IMR-90 (cell line): ENCODE measurements at regions not wholly inside any gene's neighbourhood (a gene's known extent, or its start where the extent isn't known, plus 50 kb on each side); places are given as distances from the start of the nearest gene placed in this dataset.

ENCODE experiments used
- ATAC-seq: fragments of 200-7000 bp; cut with Tn5 transposase; 2 replicates; pipeline ENCODE4 v1.9.1; 2020; ENCODE audit warnings: low read depth, mild to moderate bottlenecking, moderate library complexity
- BruUV-seq: library from RNA; stranded (reverse); fragments of 400-500 nt; replicated peaks from 2 replicates; lab custom pipeline; 2021; lab: Mats Ljungman, UMichigan
- CTCF ChIA-PET: fragments of 300-600 bp; formaldehyde crosslinking; extraction: SDS; loops from one replicate; lab custom pipeline; 2021; ENCODE audit warnings: antibody characterized with exemption; lab: Yijun Ruan, JAX
- POLR2A ChIA-PET: fragments of 300-600 bp; sonication (Branson Sonifier 250); formaldehyde crosslinking; loops from one replicate; lab custom pipeline; 2022; ENCODE audit warnings: antibody characterized with exemption; ENCODE audit not compliant: unreplicated experiment; lab: Charles Lee
- DNase-seq: peaks from one replicate; pipeline ENCODE4 v3.0.0; 2013
- H2AFZ ChIP-seq: replicated peaks from 2 replicates; pipeline ENCODE3; 2013; ENCODE audit warnings: low read length, mild to moderate bottlenecking; ENCODE audit not compliant: poor library complexity
- H2AK5ac ChIP-seq: 2 replicates; pipeline ENCODE4 v1.6.1; 2013; ENCODE audit warnings: low read depth, low read length, inconsistent platforms
- H2AK9ac ChIP-seq: replicated peaks from 2 replicates; pipeline ENCODE3; 2013; ENCODE audit warnings: mild to moderate bottlenecking, low read depth, low read length, moderate library complexity; ENCODE audit not compliant: poor library complexity
- H2BK120ac ChIP-seq: 2 replicates; pipeline ENCODE4 v1.6.1; 2013; ENCODE audit warnings: low read depth, low read length, inconsistent platforms
- H2BK15ac ChIP-seq: 3 replicates; pipeline ENCODE4 v1.6.1; 2013; ENCODE audit warnings: low read depth, low read length, inconsistent platforms
- H2BK20ac ChIP-seq: 2 replicates; pipeline ENCODE4 v1.6.1; 2013; ENCODE audit warnings: low read depth, mild to moderate bottlenecking, inconsistent platforms, low read length, moderate library complexity
- H2BK5ac ChIP-seq: 2 replicates; pipeline ENCODE4 v1.6.1; 2013; ENCODE audit warnings: mild to moderate bottlenecking, low read depth, low read length, inconsistent platforms; ENCODE audit not compliant: poor library complexity, severe bottlenecking
- H3K14ac ChIP-seq: replicated peaks from 2 replicates; pipeline ENCODE4 v1.6.1; 2013; ENCODE audit warnings: low read depth, low read length, inconsistent platforms
- H3K18ac ChIP-seq: 2 replicates; pipeline ENCODE4 v1.6.1; 2013; ENCODE audit warnings: low read depth, low read length, control low read depth
- H3K23ac ChIP-seq: 2 replicates; pipeline ENCODE4 v1.6.1; 2013; ENCODE audit warnings: low read depth, low read length, inconsistent platforms
- H3K27ac ChIP-seq: 2 replicates; pipeline ENCODE4 v1.5.1; 2013; ENCODE audit warnings: mild to moderate bottlenecking, control low read depth, low read length; ENCODE audit not compliant: insufficient read depth
- H3K27me3 ChIP-seq: 2 replicates; pipeline ENCODE4 v1.6.1; 2013; ENCODE audit warnings: low read length; ENCODE audit not compliant: control insufficient read depth, insufficient read depth
- H3K36me3 ChIP-seq: 2 replicates; pipeline ENCODE4 v1.6.1; 2013; ENCODE audit warnings: low read length, mixed read lengths; ENCODE audit not compliant: control insufficient read depth, insufficient read depth
- H3K4ac ChIP-seq: 2 replicates; pipeline ENCODE4 v1.6.1; 2013; ENCODE audit warnings: low read depth, low read length, inconsistent platforms
- H3K4me1 ChIP-seq: 2 replicates; pipeline ENCODE4 v1.6.1; 2013; ENCODE audit warnings: low read length, mixed read lengths; ENCODE audit not compliant: control insufficient read depth, insufficient read depth
- H3K4me2 ChIP-seq: 2 replicates; pipeline ENCODE4 v1.6.1; 2013; ENCODE audit warnings: low read depth, mild to moderate bottlenecking, control low read depth, low read length, moderate library complexity
- H3K4me3 ChIP-seq: 2 replicates; pipeline ENCODE4 v1.5.1; 2013; ENCODE audit warnings: low read depth, mild to moderate bottlenecking, control low read depth, low read length, moderate library complexity; ENCODE audit not compliant: insufficient read depth
- H3K56ac ChIP-seq: 2 replicates; pipeline ENCODE4 v1.6.1; 2013; ENCODE audit warnings: low read length, inconsistent platforms; ENCODE audit not compliant: insufficient read depth; ENCODE audit errors: extremely low read depth
- H3K79me1 ChIP-seq, 2 experiments: 2 replicates each; pipeline ENCODE4 v1.6.1; 2013; ENCODE audit warnings: low read length in 2 of 2, inconsistent platforms in 1 of 2, low read depth in 1 of 2
- H3K9ac ChIP-seq: 2 replicates; pipeline ENCODE4 v1.6.1; 2013; ENCODE audit warnings: low read depth, low read length, control low read depth
- H3K9me1 ChIP-seq: 2 replicates; pipeline ENCODE4 v1.6.1; 2013; ENCODE audit warnings: low read length, inconsistent platforms; ENCODE audit not compliant: insufficient read depth
- H3K9me3 ChIP-seq: 2 replicates; pipeline ENCODE4 v1.6.1; 2013; ENCODE audit warnings: low read length; ENCODE audit not compliant: control insufficient read depth, insufficient read depth
- H4K20me1 ChIP-seq: 2 replicates; pipeline ENCODE4 v1.6.1; 2013; ENCODE audit warnings: low read length, inconsistent platforms; ENCODE audit not compliant: insufficient read depth
- H4K5ac ChIP-seq: 2 replicates; pipeline ENCODE4 v1.6.1; 2013; ENCODE audit warnings: mild to moderate bottlenecking, low read depth, low read length, control low read depth
- H4K8ac ChIP-seq, 2 experiments: 2 replicates each; pipeline ENCODE4 v1.6.1; 2013; ENCODE audit warnings: low read depth in 2 of 2, low read length in 2 of 2, control low read depth in 1 of 2, inconsistent platforms in 1 of 2
- H4K91ac ChIP-seq: 2 replicates; pipeline ENCODE4 v1.6.1; 2013; ENCODE audit warnings: low read depth, low read length, inconsistent platforms; ENCODE audit not compliant: insufficient read depth
- CEBPB ChIP-seq: IDR thresholded peaks from 2 replicates; pipeline ENCODE4 v1.6.1; 2012; ENCODE audit warnings: low read depth, low read length, improper control_type of control experiment
- CTCF ChIP-seq: conservative IDR thresholded peaks from 2 replicates; pipeline ENCODE4 v1.5.1; 2012; ENCODE audit warnings: mild to moderate bottlenecking, low read depth, low read length, improper control_type of control experiment
- NFE2L2 ChIP-seq: fragments of 150-350 bp; IDR thresholded peaks from 2 replicates; pipeline ENCODE4 v1.6.1; 2016; ENCODE audit warnings: low read depth, mild to moderate bottlenecking, low read length
- SMC3 ChIP-seq: fragments of 150-350 bp; IDR thresholded peaks from 2 replicates; pipeline ENCODE4 v1.6.1; 2016; ENCODE audit warnings: low read depth, mild to moderate bottlenecking, antibody characterized with exemption, low read length, moderate library complexity
- USF2 ChIP-seq: fragments of 150-350 bp; IDR thresholded peaks from 2 replicates; pipeline ENCODE4 v1.6.1; 2017; ENCODE audit warnings: mild to moderate bottlenecking, antibody characterized with exemption, low read length, low read depth
- WGBS, 2 experiments: methylation state at CpG; one replicate each; pipeline versions ENCODE4 v1.1.5 to v1.1.7; 2013; ENCODE audit warnings: missing lambda C conversion rate in 2 of 2; ENCODE audit not compliant: insufficient read length in 1 of 2; ENCODE audit errors: extremely low coverage in 2 of 2; 5-methylcytosine and 5-hydroxymethylcytosine counted together
- dilution Hi-C: fragments of 300-500 bp; cut with HindIII; formaldehyde crosslinking; loops from one replicate; pipeline ENCODE4 v1.14.3; 2018; ENCODE audit warnings: low sequenced_read_pairs; ENCODE audit not compliant: unreplicated experiment
- in situ Hi-C: fragments of 300-500 bp; cut with MboI; formaldehyde crosslinking; loops from 3 replicates; pipeline ENCODE4 v1.14.3; 2019; ENCODE audit warnings: low sequenced_read_pairs, inconsistent platforms, mixed read lengths
- intact Hi-C: fragments of 100-400 bp; cut with micrococcal nuclease; formaldehyde crosslinking; loops from 2 replicates; pipeline ENCODE4 v1.10.0; 2022

GRCh38 chr6:170117111-170117972 lies 173.5 kb downstream of the DLL1 start:
- WGBS, 2 experiments = no CpG with 5 or more reads among the region's 21 CpGs
- Histone ChIP-seq H4K91ac (no peak overlapping the region), H3K23ac (no peak overlapping the region), H3K4me1 (no peaks in the 10 kb centered on the region), H3K36me3 (no peaks in the 10 kb centered on the region), H3K79me1 (no peaks in the 10 kb centered on the region), H3K4me2 (no peak overlapping the region), H3K9ac (no peak overlapping the region), H2AK5ac (no peak overlapping the region), H3K18ac (no peak overlapping the region), H2BK120ac (no peak overlapping the region), H2BK20ac (no peak overlapping the region), H2BK5ac (no peak overlapping the region), H4K5ac (no peak overlapping the region), H3K4me3 (no peak overlapping the region), H2AFZ (no peak overlapping the region), H3K9me3 (peaks cover 16% of the 10 kb centered on the region), H2AK9ac (no peak overlapping the region), H3K4ac (no peak overlapping the region), H2BK15ac (no peak overlapping the region), H3K9me1 (no peaks in the 10 kb centered on the region), H3K56ac (no peak overlapping the region), H4K8ac (no peak overlapping the region), H4K20me1 (no peaks in the 10 kb centered on the region), H3K27ac (no peak overlapping the region), H3K27me3 (no peaks in the 10 kb centered on the region), H3K14ac (no peak overlapping the region)
- ChIA-PET CTCF (no interaction called here), POLR2A (no interaction called here)
- TF ChIP-seq NFE2L2 (no peak), USF2 (no peak), SMC3 (no peak), CEBPB (no peak), CTCF (no peak)
- intact Hi-C loops = no loop called here
- in situ Hi-C loops = no loop called here
- ATAC-seq (no peak), DNase-seq (no peak)
- no TSS peak for BruUV-seq
- dilution Hi-C loops = no loop called here
